HG03196 (cell line): ENCODE measurements at regions not wholly inside any gene's neighbourhood (a gene's known extent, or its start where the extent isn't known, plus 50 kb on each side); places are given as distances from the start of the nearest gene placed in this dataset.
A peak's percentile ranks its signal among the peaks of the same experiment; 100 is the strongest.

Experiments used
- ATAC-seq: cut with Tn5 transposase; IDR thresholded peaks from one replicate; pipeline ENCODE4 v1.9.1; 2021; ENCODE audit not compliant: unreplicated experiment

- no peak for ATAC-seq
Measured at GRCh38 chr2:61722800-61723199, 131.1 kb downstream of the FAM161A start.

DNA sequence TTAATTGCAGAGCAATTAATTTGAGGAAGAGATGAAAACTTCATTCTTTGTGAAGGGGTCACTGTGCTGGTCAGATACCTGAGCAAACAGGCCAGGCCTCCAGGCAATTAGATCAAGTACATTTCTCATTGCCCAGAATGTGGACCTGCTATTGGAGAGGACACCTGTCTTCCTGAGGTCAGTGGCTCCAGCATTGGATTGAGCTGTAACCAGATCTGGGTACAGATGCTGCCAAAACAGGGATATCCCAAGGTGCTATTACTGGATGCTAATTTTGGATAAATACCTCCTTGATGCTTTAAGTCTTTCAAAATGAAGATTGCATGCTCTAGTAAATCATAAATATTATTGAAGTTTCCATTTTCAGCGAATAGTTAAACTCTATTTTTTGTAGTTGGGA, 131.5 kb downstream of the FAM161A start:
- ATAC-seq: no peak

DNA sequence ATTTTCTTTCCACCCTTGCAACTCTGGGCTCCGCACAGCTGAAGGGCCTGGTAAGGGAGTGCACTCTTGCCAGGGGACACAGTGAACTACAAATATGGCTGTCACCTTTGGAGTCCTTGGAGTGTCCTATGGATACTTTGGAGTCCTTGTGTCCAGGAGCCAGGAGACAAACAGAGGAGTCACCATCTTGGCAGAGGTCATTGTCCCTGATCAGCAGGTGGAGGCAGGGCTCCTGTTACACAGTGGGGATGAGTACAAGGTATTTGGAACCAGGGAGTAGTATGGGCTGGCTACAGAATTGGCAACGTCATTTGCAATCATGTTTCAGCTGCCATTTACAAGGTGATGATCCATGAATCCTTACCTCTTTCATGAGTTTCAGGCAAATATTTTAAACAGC, 132.5 kb downstream of the FAM161A start:
- no peak for ATAC-seq

DNA sequence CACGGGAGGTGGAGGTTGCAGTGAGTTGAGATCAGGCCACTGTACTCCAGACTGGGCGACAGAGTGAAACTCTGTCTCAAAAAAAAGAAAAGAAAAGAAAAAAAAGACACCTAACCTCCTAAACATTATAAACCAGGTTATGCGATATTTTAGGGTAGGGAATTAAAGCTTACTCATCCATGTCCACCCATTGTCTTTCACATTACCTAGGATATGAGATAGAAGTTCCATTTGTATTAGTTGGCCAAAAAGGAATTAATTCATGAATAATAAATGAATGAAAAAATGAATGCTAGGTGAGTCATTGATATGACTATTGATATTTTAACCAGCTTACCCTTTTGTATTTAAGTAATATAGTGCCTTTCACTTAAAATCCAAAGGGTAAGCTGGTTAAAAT, 132.9 kb downstream of the FAM161A start:
- ATAC-seq: no peak

GRCh38 chr2:61718965-61719364, 134.9 kb downstream of the FAM161A start:
- no peak for ATAC-seq

DNA sequence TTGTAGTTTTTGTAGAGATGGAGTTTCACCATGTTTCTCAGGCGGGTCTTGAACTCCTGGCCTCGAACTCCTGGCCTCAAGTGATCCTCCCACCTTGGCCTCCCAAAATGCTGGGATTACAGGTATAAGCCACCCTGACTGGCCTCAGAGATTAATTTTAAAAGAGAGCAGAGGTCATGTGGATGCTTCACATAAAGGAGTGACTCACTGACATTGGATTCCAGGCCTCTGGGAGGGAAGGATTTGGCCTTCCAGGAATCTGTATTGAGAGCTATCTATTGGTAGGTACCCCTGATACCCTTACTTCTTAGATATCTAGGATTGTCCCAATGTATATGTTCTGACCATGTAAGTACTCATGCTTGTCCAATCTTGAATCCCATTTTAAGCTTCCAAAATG, 138.4 kb downstream of the FAM161A start:
- no peak for ATAC-seq

DNA sequence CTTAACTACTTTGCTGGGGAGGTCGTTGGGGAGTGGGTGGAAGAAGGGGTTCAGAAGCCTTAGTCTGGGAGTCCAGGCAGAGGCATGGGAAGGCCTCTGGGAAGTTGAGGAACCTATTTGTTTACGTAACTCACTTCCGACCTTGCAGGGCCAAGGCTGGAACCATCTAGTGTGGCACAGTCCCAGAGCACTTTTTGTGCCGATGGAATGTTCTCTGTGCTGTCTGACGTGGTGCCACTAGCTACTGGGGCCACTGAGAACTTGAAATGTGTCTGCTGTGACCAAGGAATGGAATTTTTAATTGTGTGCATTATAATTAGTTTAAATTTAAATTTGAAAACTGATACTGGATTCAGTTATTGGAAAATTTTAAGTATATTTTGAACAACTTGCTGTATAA, 139.7 kb downstream of the FAM161A start:
- ATAC-seq: no peak

GRCh38 chr2:61713457-61713856, 140.4 kb downstream of the FAM161A start:
- no peak for ATAC-seq

DNA sequence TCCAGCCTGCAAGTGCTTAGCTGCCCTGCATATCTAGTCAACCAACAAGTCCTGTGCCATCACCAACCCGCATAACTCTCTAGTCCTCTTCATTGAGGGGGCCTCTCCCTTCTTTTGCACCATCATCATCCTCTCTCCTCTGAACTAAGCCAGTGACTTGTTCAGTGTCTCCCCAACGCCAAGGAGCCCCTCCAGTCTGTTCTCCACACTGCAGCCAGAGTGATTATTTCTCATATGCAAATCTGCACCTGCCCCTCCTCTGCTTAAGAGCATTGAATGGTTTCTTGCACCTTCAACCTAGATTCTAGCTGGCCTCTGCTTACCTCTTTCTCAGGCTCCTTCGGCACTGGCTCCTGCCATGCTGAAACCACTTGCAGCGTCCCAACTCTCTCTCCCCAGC, 141.8 kb downstream of the FAM161A start:
- ATAC-seq: no peak

DNA sequence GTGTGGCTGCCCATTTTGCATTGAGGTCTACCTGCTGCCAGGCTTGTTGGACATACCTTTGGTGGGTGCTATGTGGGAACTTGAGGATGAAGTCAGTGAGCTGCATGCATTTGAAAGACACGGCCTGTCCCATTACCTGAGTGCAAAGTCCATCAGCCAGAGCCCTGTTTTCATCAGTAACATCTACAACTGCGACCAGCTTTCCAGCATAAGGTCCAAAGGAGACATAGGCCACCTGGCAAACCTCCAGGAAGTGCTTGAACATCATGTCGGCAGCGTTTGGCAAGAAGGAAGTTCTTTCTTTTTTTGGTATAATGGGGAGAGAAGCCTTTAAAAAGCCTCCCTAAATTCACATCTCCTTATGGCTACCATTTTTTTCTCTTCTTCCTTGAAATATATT, 143.1 kb downstream of the FAM161A start:
- no peak for ATAC-seq

GRCh38 chr2:61707984-61708852, 145.6 kb downstream of the FAM161A start:
- ATAC-seq: peak; percentile 98

- ATAC-seq: no peak
Measured at GRCh38 chr2:61705625-61706024, 148.2 kb downstream of the FAM161A start.

GRCh38 chr2:61704364-61704763, 149.5 kb downstream of the FAM161A start:
- no peak for ATAC-seq

- no peak for ATAC-seq
Measured at GRCh38 chr2:61702088-61702467, 151.8 kb downstream of the FAM161A start.

GRCh38 chr2:61700464-61700863, 153.4 kb downstream of the FAM161A start:
- ATAC-seq: no peak

DNA sequence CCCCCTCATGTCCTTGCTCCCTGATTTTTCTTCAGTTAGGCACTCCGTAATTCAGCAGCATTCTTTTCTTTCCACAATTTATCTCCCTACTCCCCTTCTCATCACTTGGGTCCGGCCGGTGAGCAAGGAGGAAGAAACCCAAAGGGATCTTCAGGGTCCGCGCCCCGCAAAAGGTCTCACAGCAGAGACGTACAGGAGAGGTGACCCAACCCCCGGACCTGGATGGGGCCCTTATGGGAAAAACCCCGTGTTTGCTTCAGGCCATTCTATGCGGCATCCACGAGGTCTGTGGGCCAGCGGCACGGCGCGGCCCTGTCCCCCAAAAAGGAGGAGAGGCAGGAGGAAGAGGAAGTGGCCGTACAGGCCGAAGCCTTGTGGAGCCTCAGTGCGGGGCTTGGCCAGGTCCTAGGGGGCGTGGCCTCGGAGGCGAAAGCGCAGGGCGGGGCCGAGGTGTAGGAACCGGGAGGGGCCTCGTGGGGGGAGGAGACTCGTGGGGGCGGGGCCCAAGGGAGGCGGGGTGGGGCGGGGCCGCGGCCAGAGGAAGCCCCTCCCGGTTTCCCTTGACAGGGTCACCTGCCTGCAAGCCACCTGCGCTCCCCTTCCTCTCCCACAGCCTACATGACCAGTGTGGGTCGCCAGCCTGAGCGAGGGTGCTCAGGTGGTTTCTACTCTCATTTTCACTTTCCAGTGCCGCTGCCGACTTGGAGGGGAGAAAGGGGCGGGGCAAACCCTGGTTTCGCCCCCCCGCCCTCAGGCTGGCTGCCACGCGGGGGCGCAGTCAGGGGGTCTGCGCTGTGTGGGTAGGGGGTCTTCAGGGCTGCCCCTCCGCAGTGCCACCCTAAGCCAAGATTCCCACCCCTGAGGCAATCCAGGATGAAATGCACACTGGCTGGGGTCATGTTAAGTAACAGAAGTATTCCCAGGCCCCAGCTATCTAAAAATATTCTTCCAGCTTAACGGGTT, 156.4 kb upstream of the XPO1 start:
- ATAC-seq: peak; percentile 93

- ATAC-seq: no peak
Measured at GRCh38 chr2:61693744-61694143, 155.6 kb upstream of the XPO1 start.

GRCh38 chr2:61690078-61690596, 152.0 kb upstream of the XPO1 start:
- ATAC-seq: no peak

GRCh38 chr2:61689568-61689967, 151.4 kb upstream of the XPO1 start:
- no peak for ATAC-seq

GRCh38 chr2:61688369-61689334, 150.5 kb upstream of the XPO1 start:
- no peak for ATAC-seq

DNA sequence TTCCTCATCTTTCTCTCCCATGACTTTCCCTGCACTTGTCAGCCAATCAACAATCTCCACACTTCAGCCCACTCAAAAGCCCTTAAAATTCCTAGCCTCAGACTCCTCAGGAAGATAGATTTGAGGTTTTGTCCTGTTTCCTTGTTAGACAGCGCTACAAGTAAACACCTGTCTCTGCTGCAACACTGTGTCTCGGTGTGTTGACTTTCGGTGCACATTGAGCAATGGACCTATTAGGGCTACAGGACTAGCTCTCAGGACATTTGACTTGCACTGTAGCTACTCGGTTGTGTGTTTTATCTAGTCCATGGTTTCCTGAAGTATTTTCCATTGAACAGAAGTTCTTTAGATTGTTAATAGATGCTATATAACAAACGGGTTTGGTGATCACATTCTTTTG, 140.9 kb upstream of the XPO1 start:
- ATAC-seq: no peak
